Choroid plexus epithelial cell (primary cell): ENCODE measurements at regions not wholly inside any gene's neighbourhood (a gene's known extent, or its start where the extent isn't known, plus 50 kb on each side); places are given as distances from the start of the nearest gene placed in this dataset.
A peak's percentile ranks its signal among the peaks of the same experiment; 100 is the strongest.

ENCODE experiments used
- DNase-seq: peaks from one replicate; pipeline ENCODE4 v3.0.0-alpha.2; 2010; ENCODE audit warnings: low read depth
- H3K4me3 ChIP-seq: 2 replicates; pipeline ENCODE4 v1.5.1; 2011; ENCODE audit warnings: low read depth, mild to moderate bottlenecking, control low read depth, low read length, moderate library complexity
- CTCF ChIP-seq: conservative IDR thresholded peaks from 2 replicates; pipeline ENCODE4 v1.5.1; 2011; ENCODE audit warnings: low read depth, mild to moderate bottlenecking, control low read depth, inconsistent platforms, low read length, moderate library complexity

DNA sequence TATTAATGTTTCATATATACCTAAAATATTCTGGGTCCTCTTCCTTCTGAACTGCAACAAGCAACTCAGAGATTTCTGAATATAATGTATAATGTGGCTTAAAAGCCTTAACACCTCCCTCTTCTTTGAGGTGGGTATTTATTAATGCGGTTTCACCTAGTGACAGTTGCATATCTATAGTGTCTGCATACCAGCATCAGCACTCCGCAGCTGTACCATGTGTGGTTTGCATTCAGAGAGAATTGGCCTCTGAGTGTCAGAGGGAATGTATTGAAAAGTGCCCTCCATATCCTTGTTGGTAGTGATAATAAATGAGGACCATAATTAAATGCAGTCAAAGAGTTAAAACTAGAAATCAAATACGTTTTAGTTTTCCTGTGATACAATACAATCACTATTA, 256.6 kb upstream of the ARRDC3 start:
- H3K4me3 ChIP-seq = no peak overlapping the region
- no peak for TF ChIP-seq CTCF
- DNase-seq = no peak

GRCh38 chr5:91638010-91638409, 254.9 kb upstream of the ARRDC3 start:
- no peak for DNase-seq
- no peak for TF ChIP-seq CTCF
- H3K4me3 ChIP-seq = no peak overlapping the region

GRCh38 chr5:91635950-91636734, 253.0 kb upstream of the ARRDC3 start:
- no peak overlapping the region for H3K4me3 ChIP-seq
- TF ChIP-seq CTCF = no peak

DNA sequence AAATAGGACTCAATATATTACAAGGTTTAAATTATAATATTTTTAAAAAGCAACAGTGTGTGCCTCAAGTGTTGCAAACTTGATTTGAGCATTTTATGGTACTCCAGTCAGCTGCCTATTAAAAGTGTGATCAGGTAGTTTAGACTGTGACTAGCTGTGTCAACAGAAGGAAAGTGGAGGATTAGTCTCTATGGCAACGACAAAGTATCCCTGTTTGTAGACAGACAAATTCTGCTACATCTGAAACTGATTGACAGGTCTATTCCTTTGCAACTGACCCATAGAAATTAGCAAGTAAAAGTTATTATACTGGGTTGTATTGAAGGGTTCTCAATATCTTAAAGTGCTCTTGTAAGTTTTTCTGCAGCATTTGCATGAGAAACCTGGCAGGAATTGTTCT, 249.8 kb upstream of the ARRDC3 start:
- no peak for DNase-seq
- TF ChIP-seq CTCF = no peak
- H3K4me3 ChIP-seq = no peak overlapping the region

More at GRCh38 chr5:91635950-91636734, 253.0 kb upstream of the ARRDC3 start:
- peak; percentile 9 for DNase-seq

GRCh38 chr5:91611746-91612145, 228.6 kb upstream of the ARRDC3 start:
- no peak for TF ChIP-seq CTCF
- DNase-seq = no peak
- no peak overlapping the region for H3K4me3 ChIP-seq

DNA sequence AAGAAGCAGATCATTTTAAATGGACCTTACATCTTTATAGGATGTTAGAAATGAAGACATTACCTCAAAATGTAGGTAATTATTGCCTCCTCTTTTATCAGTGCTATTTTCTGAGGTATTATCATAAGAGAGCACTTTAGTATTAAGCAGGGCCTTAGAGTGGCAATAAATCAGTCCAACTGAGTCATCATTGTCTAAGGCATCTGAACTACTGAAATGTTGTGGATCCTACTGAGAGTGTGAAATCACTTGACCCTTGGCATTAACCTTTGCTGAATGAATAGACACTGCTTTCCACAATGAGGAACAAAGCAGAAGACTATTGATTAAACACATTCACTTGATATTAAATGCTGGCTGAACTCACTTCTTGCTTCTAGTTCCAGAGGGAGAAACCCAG, 224.6 kb upstream of the ARRDC3 start:
- H3K4me3 ChIP-seq = no peak overlapping the region
- DNase-seq = no peak
- no peak for TF ChIP-seq CTCF

- no peak overlapping the region for H3K4me3 ChIP-seq
- no peak for TF ChIP-seq CTCF
- no peak for DNase-seq
Observed at GRCh38 chr5:91599863-91600262, 216.7 kb upstream of the ARRDC3 start.
